ENCODE measurements at regions not wholly inside any gene's neighbourhood (a gene's known extent, or its start where the extent isn't known, plus 50 kb on each side); places are given as distances from the start of the nearest gene placed in this dataset.

GRCh38 chr7:33825644-33826043, 79.7 kb upstream of the BMPER start:
- intact Hi-C loops (cut with micrococcal nuclease): no loop called here
- H4K20me1 ChIP-seq (ENCODE audit: insufficient read depth, low read length): no peaks in the 10 kb centered on the region

GRCh38 chr7:33829536-33829935, 75.8 kb upstream of the BMPER start:
- no CpG with 5 or more reads among the region's 4 CpGs for WGBS (ENCODE audit: insufficient coverage)
- Mint-ChIP-seq H3K27ac (no peak overlapping the region), H3K9me3 (peaks cover 0 to 20% (median 4%) of the 10 kb centered on the region in 7 donors), H3K27me3 (ENCODE audit: low read depth in 3 of 3) (peaks cover 0 to 1% (median 0%) of the 10 kb centered on the region in 3 donors), H3K4me3 (no peak overlapping the region), H3K4me1 (no peaks in the 10 kb centered on the region), H3K36me3 (no peaks in the 10 kb centered on the region)
- H4K20me1 ChIP-seq (ENCODE audit: insufficient read depth, low read length): no peaks in the 10 kb centered on the region
- H3K27me3 ChIP-seq (ENCODE audit: control insufficient read depth in 2 of 2, insufficient read depth in 2 of 2, low read length in 2 of 2): no peaks in the 10 kb centered on the region
- intact Hi-C loops (cut with micrococcal nuclease): no loop called here
- H3K36me3 ChIP-seq (replicated peaks in 1 of 2; ENCODE audit: control insufficient read depth in 1 of 2, insufficient read depth in 2 of 2, low read length in 2 of 2): no peaks in the 10 kb centered on the region
- DNase-seq: no peak
- no peak overlapping the region for H3K4me3 ChIP-seq (replicated peaks in 1 of 3; ENCODE audit: low read depth in 2 of 3, low read length in 3 of 3)
- no peak overlapping the region for H2AFZ ChIP-seq (ENCODE audit: insufficient read depth, low read depth, low read length, poor library complexity, severe bottlenecking)
- H3K4me1 ChIP-seq (ENCODE audit: control insufficient read depth in 1 of 2, insufficient read depth in 2 of 2, low read length in 2 of 2): no peaks in the 10 kb centered on the region
- TF ChIP-seq, protein P1, sequence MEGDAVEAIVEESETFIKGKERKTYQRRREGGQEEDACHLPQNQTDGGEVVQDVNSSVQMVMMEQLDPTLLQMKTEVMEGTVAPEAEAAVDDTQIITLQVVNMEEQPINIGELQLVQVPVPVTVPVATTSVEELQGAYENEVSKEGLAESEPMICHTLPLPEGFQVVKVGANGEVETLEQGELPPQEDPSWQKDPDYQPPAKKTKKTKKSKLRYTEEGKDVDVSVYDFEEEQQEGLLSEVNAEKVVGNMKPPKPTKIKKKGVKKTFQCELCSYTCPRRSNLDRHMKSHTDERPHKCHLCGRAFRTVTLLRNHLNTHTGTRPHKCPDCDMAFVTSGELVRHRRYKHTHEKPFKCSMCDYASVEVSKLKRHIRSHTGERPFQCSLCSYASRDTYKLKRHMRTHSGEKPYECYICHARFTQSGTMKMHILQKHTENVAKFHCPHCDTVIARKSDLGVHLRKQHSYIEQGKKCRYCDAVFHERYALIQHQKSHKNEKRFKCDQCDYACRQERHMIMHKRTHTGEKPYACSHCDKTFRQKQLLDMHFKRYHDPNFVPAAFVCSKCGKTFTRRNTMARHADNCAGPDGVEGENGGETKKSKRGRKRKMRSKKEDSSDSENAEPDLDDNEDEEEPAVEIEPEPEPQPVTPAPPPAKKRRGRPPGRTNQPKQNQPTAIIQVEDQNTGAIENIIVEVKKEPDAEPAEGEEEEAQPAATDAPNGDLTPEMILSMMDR (IDR thresholded peaks at IDR 0.05): no peak
- H3K79me2 ChIP-seq (ENCODE audit: insufficient read depth, low read length): no peaks in the 10 kb centered on the region
- H3K4me2 ChIP-seq (replicated peaks; ENCODE audit: extremely low read depth, low read length, poor library complexity, severe bottlenecking): no peak overlapping the region
- H3K27ac ChIP-seq (ENCODE audit: low read depth in 1 of 2, low read length in 2 of 2): no peak overlapping the region
- H3K9me3 ChIP-seq (replicated peaks in 1 of 2; ENCODE audit: control insufficient read depth in 1 of 2, insufficient read depth in 1 of 2, low read length in 2 of 2): peaks cover 0 to 4% of the 10 kb centered on the region in 2 donors
- no peak overlapping the region for H3K9ac ChIP-seq (ENCODE audit: insufficient read depth, low read length, poor library complexity, severe bottlenecking)

More at GRCh38 chr7:33825644-33826043, 79.7 kb upstream of the BMPER start:
- H3K9ac ChIP-seq (ENCODE audit: insufficient read depth, low read length, poor library complexity, severe bottlenecking): no peak overlapping the region
- Mint-ChIP-seq H3K4me1 (no peaks in the 10 kb centered on the region), H3K9me3 (peaks cover 2 to 18% (median 6%) of the 10 kb centered on the region in 7 donors), H3K27me3 (ENCODE audit: low read depth in 3 of 3) (no peaks in the 10 kb centered on the region), H3K36me3 (no peaks in the 10 kb centered on the region), H3K27ac (no peak overlapping the region), H3K4me3 (no peak overlapping the region)
- 60% methylated on average over 1 of the region's 1 CpG for WGBS (ENCODE audit: insufficient coverage)
- H3K4me1 ChIP-seq (ENCODE audit: control insufficient read depth in 1 of 2, insufficient read depth in 2 of 2, low read length in 2 of 2): no peaks in the 10 kb centered on the region
- H3K9me3 ChIP-seq (replicated peaks in 1 of 2; ENCODE audit: control insufficient read depth in 1 of 2, insufficient read depth in 1 of 2, low read length in 2 of 2): peaks cover 0 to 4% of the 10 kb centered on the region in 2 donors
- H3K27me3 ChIP-seq (ENCODE audit: control insufficient read depth in 2 of 2, insufficient read depth in 2 of 2, low read length in 2 of 2): no peaks in the 10 kb centered on the region
- DNase-seq: no peak
- H3K79me2 ChIP-seq (ENCODE audit: insufficient read depth, low read length): no peaks in the 10 kb centered on the region
- H3K4me3 ChIP-seq (replicated peaks in 1 of 3; ENCODE audit: low read depth in 2 of 3, low read length in 3 of 3): no peak overlapping the region
- H3K27ac ChIP-seq (ENCODE audit: low read depth in 1 of 2, low read length in 2 of 2): no peak overlapping the region
- no peak overlapping the region for H2AFZ ChIP-seq (ENCODE audit: insufficient read depth, low read depth, low read length, poor library complexity, severe bottlenecking)
- TF ChIP-seq, protein P1 (IDR thresholded peaks at IDR 0.05): no peak
- H3K36me3 ChIP-seq (replicated peaks in 1 of 2; ENCODE audit: control insufficient read depth in 1 of 2, insufficient read depth in 2 of 2, low read length in 2 of 2): no peaks in the 10 kb centered on the region
- no peak overlapping the region for H3K4me2 ChIP-seq (replicated peaks; ENCODE audit: extremely low read depth, low read length, poor library complexity, severe bottlenecking)
